Endothelial cell of umbilical vein (primary cell): ENCODE measurements at regions not wholly inside any gene's neighbourhood (a gene's known extent, or its start where the extent isn't known, plus 50 kb on each side); places are given as distances from the start of the nearest gene placed in this dataset.

Experiments used
- BruUV-seq: library from RNA; stranded (reverse); fragments of 400-500 nt; replicated peaks from 2 replicates; lab custom pipeline; 2021; lab: Mats Ljungman, UMichigan
- CTCF ChIA-PET: fragments of 300-600, 350-600 bp; sonication (Branson Sonifier 250); formaldehyde crosslinking; loops from one replicate; lab custom pipeline; 2021; ENCODE audit warnings: antibody characterized with exemption, inconsistent platforms; lab: Charles Lee
- POLR2A ChIA-PET: fragments of 300-600, 350-600 bp; sonication (Branson Sonifier 250); formaldehyde crosslinking; loops from one replicate; lab custom pipeline; 2021; ENCODE audit warnings: antibody characterized with exemption, inconsistent platforms; lab: Charles Lee
- DNase-seq: peaks from one replicate; pipeline ENCODE4 v3.0.0-alpha.2; 2011; ENCODE audit warnings: low read depth, low spot score
- FAIRE-seq: peaks from 2 replicates; lab custom pipeline; 2011; peaks lifted over from hg19 to GRCh38; lab: Jason Lieb, UNC
- H2AFZ ChIP-seq: 2 replicates; pipeline ENCODE4 v1.6.0; 2012; ENCODE audit warnings: low read depth, low read length, control low read depth, inconsistent platforms
- H3K27ac ChIP-seq: 2 replicates; pipeline ENCODE4 v1.5.1; 2011; ENCODE audit warnings: low read depth, mild to moderate bottlenecking, control low read depth, low read length, moderate library complexity; ENCODE audit not compliant: insufficient read depth
- H3K27me3 ChIP-seq, 2 experiments: 2 replicates each; pipeline versions ENCODE4 v1.6.0 to v1.6.1; 2011; ENCODE audit warnings: low read length in 2 of 2, mixed read lengths in 1 of 2; ENCODE audit not compliant: control insufficient read depth in 2 of 2, insufficient read depth in 2 of 2
- H3K36me3 ChIP-seq, 2 experiments: 2 replicates in 1 of 2; 3 replicates in 1 of 2; pipeline ENCODE4 v1.5.1; 2011; ENCODE audit warnings: low read length in 2 of 2, mild to moderate bottlenecking in 1 of 2, moderate library complexity in 1 of 2; ENCODE audit not compliant: control insufficient read depth in 2 of 2, insufficient read depth in 2 of 2; ENCODE audit errors: extremely low read depth in 1 of 2
- H3K4me1 ChIP-seq: 3 replicates; pipeline ENCODE4 v1.5.1; 2011; ENCODE audit warnings: mild to moderate bottlenecking, low read length; ENCODE audit not compliant: control insufficient read depth, insufficient read depth; ENCODE audit errors: extremely low read depth
- H3K4me2 ChIP-seq: 2 replicates; pipeline ENCODE4 v1.6.1; 2011; ENCODE audit warnings: low read length, control low read depth, mixed read lengths; ENCODE audit not compliant: insufficient read depth
- H3K4me3 ChIP-seq, 3 experiments: fragments of 200-600 bp in 1 of 3; sonication (generic), shearing (Covaris generic) in 1 of 3; replicated peaks in 1 of 3; 2 replicates each; pipeline ENCODE4 v1.5.1; 2011 to 2016; ENCODE audit warnings: control low read depth in 3 of 3, low read length in 3 of 3, mild to moderate bottlenecking in 2 of 3, inconsistent platforms in 1 of 3, low read depth in 1 of 3, moderate library complexity in 1 of 3; ENCODE audit not compliant: insufficient read depth in 1 of 3
- H3K79me2 ChIP-seq: 2 replicates; pipeline ENCODE4 v1.6.0; 2012; ENCODE audit warnings: low read length, inconsistent platforms; ENCODE audit not compliant: control insufficient read depth, insufficient read depth
- H3K9ac ChIP-seq: replicated peaks from 2 replicates; pipeline ENCODE3; 2011; ENCODE audit warnings: low read length, control low read depth; ENCODE audit not compliant: insufficient read depth; ENCODE audit errors: extremely low read depth
- H3K9me1 ChIP-seq: replicated peaks from 3 replicates; pipeline ENCODE4 v1.6.0; 2011; ENCODE audit warnings: mild to moderate bottlenecking, low read length; ENCODE audit not compliant: control insufficient read depth, insufficient read depth; ENCODE audit errors: extremely low read depth
- H3K9me3 ChIP-seq: replicated peaks from 2 replicates; pipeline ENCODE4 v1.5.1; 2012; ENCODE audit warnings: low read length, inconsistent platforms; ENCODE audit not compliant: control insufficient read depth, insufficient read depth
- H4K20me1 ChIP-seq: replicated peaks from 2 replicates; pipeline ENCODE3; 2011; ENCODE audit warnings: mild to moderate bottlenecking, low read length; ENCODE audit not compliant: control insufficient read depth, insufficient read depth; ENCODE audit errors: extremely low read depth
- CTCF ChIP-seq, 2 donors: IDR thresholded peaks; 1 replicate in 1 of 2; 2 replicates in 1 of 2; pipeline ENCODE4 v1.5.1; 2011; ENCODE audit warnings: low read length in 2 of 2, mild to moderate bottlenecking in 2 of 2, moderate library complexity in 2 of 2, control low read depth in 1 of 2, inconsistent platforms in 1 of 2, low read depth in 1 of 2; ENCODE audit not compliant: insufficient read depth in 1 of 2; ENCODE audit errors: extremely low read depth in 1 of 2
- EZH2 ChIP-seq: IDR thresholded peaks from 2 replicates; pipeline ENCODE4 v1.6.1; 2012; ENCODE audit warnings: borderline replicate concordance, low read depth, mild to moderate bottlenecking, moderate library complexity, low read length, inconsistent platforms; ENCODE audit not compliant: severe bottlenecking
- FOS ChIP-seq: IDR thresholded peaks from 2 replicates; pipeline ENCODE4 v1.6.1; 2011; ENCODE audit warnings: mild to moderate bottlenecking, low read length, moderate library complexity, borderline replicate concordance; ENCODE audit not compliant: insufficient read depth
- GATA2 ChIP-seq: IDR thresholded peaks from 2 replicates; pipeline ENCODE4 v1.7.0; 2011; ENCODE audit warnings: low read depth, mild to moderate bottlenecking, moderate library complexity, mixed read lengths, low read length; ENCODE audit not compliant: insufficient read length, insufficient read depth
- JUN ChIP-seq: IDR thresholded peaks from 2 replicates; pipeline ENCODE4 v1.6.1; 2011; ENCODE audit warnings: borderline replicate concordance, low read depth; ENCODE audit not compliant: insufficient read length, insufficient read depth
- MAX ChIP-seq: IDR thresholded peaks from 2 replicates; pipeline ENCODE4 v1.6.1; 2011; ENCODE audit not compliant: insufficient read depth, insufficient read length
- MYC ChIP-seq: IDR thresholded peaks from one replicate; pipeline ENCODE4 v1.6.1; 2011; ENCODE audit warnings: mild to moderate bottlenecking, low read depth, low read length
- POLR2A ChIP-seq: IDR thresholded peaks from 2 replicates; pipeline ENCODE4 v1.6.1; 2012; ENCODE audit warnings: low read depth, mild to moderate bottlenecking, control low read depth, low read length
- POLR2AphosphoS5 ChIP-seq: IDR thresholded peaks from 2 replicates; pipeline ENCODE4 v1.6.1; 2012; ENCODE audit warnings: low read depth, mild to moderate bottlenecking, control low read depth, low read length, moderate library complexity; ENCODE audit not compliant: insufficient read depth
- dilution Hi-C: fragments of 300-500 bp; cut with MboI; formaldehyde crosslinking; loops from one replicate; pipeline ENCODE4 v1.15.0; 2019; ENCODE audit warnings: low sequenced_read_pairs; ENCODE audit not compliant: extremely low pct_ligation_motif_present
- intact Hi-C: fragments of 100-400 bp; cut with micrococcal nuclease; formaldehyde crosslinking; loops from one replicate; pipeline ENCODE4 v1.10.0; 2022

- ChIA-PET POLR2A (no interaction called here), CTCF (no interaction called here)
- BruUV-seq: no TSS peak
- Histone ChIP-seq H3K4me3 (no peak overlapping the region), H4K20me1 (no peaks in the 10 kb centered on the region), H3K36me3 (no peaks in the 10 kb centered on the region), H3K4me2 (no peak overlapping the region), H3K79me2 (no peaks in the 10 kb centered on the region), H3K9ac (no peak overlapping the region), H3K27ac (no peak overlapping the region), H3K9me3 (no peaks in the 10 kb centered on the region), H3K9me1 (no peaks in the 10 kb centered on the region), H2AFZ (no peak overlapping the region), H3K27me3 (no peaks in the 10 kb centered on the region), H3K4me1 (no peaks in the 10 kb centered on the region)
- TF ChIP-seq POLR2AphosphoS5 (no peak), POLR2A (no peak), GATA2 (no peak), FOS (no peak), EZH2 (no peak), CTCF (IDR thresholded peaks at IDR 0.05; ENCODE audit: extremely low read depth in 1 of 2, insufficient read depth in 1 of 2, low read depth in 1 of 2, low read length in 2 of 2) (no peak), MYC (no peak), JUN (no peak), MAX (no peak)
- dilution Hi-C loops (no loop called here), intact Hi-C loops (no loop called here)
- FAIRE-seq (no peak), DNase-seq (no peak)
Observed at GRCh38 chr6:97473979-97474378, 191.0 kb upstream of the MMS22L start.
